Keratinocyte (primary cell): ENCODE measurements at regions not wholly inside any gene's neighbourhood (a gene's known extent, or its start where the extent isn't known, plus 50 kb on each side); places are given as distances from the start of the nearest gene placed in this dataset.

Source experiments
- EZH2 ChIP-seq: IDR thresholded peaks from one replicate; pipeline ENCODE4 v1.6.1; 2012; ENCODE audit warnings: inconsistent platforms, mild to moderate bottlenecking, low read length, moderate library complexity
- TF ChIP-seq, protein P1 (sequence below), 3 experiments: IDR thresholded peaks in 1 of 3; conservative IDR thresholded peaks in 1 of 3; optimal IDR thresholded peaks in 1 of 3; 2 replicates in 2 of 3; 3 replicates in 1 of 3; pipeline versions ENCODE3 to v1.5.1; 2011; ENCODE audit warnings: low read length in 3 of 3, mild to moderate bottlenecking in 3 of 3, moderate library complexity in 2 of 3, control low read depth in 1 of 3, inconsistent platforms in 1 of 3; ENCODE audit not compliant: insufficient read depth in 2 of 3; ENCODE audit errors: extremely low read depth in 1 of 3

DNA sequence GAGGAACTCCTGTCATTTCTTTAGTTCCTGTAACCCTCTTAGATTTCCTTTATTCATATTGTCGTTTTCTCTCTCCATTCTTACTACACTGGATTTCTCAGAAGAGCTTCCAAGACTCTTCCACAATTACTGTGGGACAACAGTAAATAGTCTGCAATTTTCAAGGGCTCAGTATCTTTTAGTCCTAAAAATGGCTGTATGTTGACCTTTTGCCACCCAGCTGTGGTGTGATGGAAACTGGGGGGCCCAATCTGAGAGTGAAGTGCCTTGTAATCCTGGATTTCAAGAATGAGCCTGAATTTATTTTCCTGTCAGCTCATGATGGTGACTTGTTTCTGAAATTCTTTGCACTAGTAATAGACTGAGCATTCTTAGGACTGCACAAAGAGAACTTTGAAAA is 277.6 kb upstream of the RASGRP1 start:
- TF ChIP-seq, protein P1, sequence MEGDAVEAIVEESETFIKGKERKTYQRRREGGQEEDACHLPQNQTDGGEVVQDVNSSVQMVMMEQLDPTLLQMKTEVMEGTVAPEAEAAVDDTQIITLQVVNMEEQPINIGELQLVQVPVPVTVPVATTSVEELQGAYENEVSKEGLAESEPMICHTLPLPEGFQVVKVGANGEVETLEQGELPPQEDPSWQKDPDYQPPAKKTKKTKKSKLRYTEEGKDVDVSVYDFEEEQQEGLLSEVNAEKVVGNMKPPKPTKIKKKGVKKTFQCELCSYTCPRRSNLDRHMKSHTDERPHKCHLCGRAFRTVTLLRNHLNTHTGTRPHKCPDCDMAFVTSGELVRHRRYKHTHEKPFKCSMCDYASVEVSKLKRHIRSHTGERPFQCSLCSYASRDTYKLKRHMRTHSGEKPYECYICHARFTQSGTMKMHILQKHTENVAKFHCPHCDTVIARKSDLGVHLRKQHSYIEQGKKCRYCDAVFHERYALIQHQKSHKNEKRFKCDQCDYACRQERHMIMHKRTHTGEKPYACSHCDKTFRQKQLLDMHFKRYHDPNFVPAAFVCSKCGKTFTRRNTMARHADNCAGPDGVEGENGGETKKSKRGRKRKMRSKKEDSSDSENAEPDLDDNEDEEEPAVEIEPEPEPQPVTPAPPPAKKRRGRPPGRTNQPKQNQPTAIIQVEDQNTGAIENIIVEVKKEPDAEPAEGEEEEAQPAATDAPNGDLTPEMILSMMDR (optimal IDR thresholded peaks at IDR 0.05 in 1 of 3, IDR thresholded peaks at IDR 0.05 in 1 of 3, conservative IDR thresholded peaks at IDR 0.05 in 1 of 3; ENCODE audit: extremely low read depth in 1 of 3, insufficient read depth in 2 of 3, low read length in 3 of 3) = no peak
- TF ChIP-seq EZH2 = no peak
